ENCODE measurements at regions not wholly inside any gene's neighbourhood (a gene's known extent, or its start where the extent isn't known, plus 50 kb on each side); places are given as distances from the start of the nearest gene placed in this dataset.
"Not testable (repeated sequence)": the region's sequence is repeated elsewhere in the genome, so short reads cannot be mapped to it uniquely, and the experiment has no call there.

- DNase-seq = no peak
These were observed 537.2 kb upstream of the PBX1 start for GRCh38 chr1:164021813-164022212.

- no peak for DNase-seq
These were observed 525.2 kb upstream of the PBX1 start for GRCh38 chr1:164033782-164034181.

GRCh38 chr1:164040754-164041153 is 518.2 kb upstream of the PBX1 start:
- no peak for DNase-seq

- no peak for DNase-seq
These were observed 507.2 kb upstream of the PBX1 start for GRCh38 chr1:164051782-164052181.

GRCh38 chr1:164054331-164054730 is 504.7 kb upstream of the PBX1 start:
- DNase-seq = no peak

- no peak for DNase-seq
These were observed 500.8 kb upstream of the PBX1 start for GRCh38 chr1:164058198-164058597.

GRCh38 chr1:164061528-164061927 is 497.5 kb upstream of the PBX1 start:
- no peak for DNase-seq

- no peak for DNase-seq
These were observed 494.5 kb upstream of the PBX1 start for GRCh38 chr1:164064501-164064900.

GRCh38 chr1:164071288-164071687 is 487.7 kb upstream of the PBX1 start:
- no peak for DNase-seq

- no peak for DNase-seq
These were observed 472.2 kb upstream of the PBX1 start for GRCh38 chr1:164086832-164087231.

- no peak for DNase-seq
These were observed 471.0 kb upstream of the PBX1 start for GRCh38 chr1:164087906-164088453.

- DNase-seq = no peak
These were observed 466.2 kb upstream of the PBX1 start for GRCh38 chr1:164092603-164093353.

GRCh38 chr1:164093543-164093942 is 465.4 kb upstream of the PBX1 start:
- DNase-seq = no peak

- DNase-seq = no peak
These were observed 457.2 kb upstream of the PBX1 start for GRCh38 chr1:164101802-164102201.

- DNase-seq = no peak
These were observed 427.0 kb upstream of the PBX1 start for GRCh38 chr1:164131949-164132348.

- DNase-seq = no peak
These were observed 421.6 kb upstream of the PBX1 start for GRCh38 chr1:164137273-164137925.

- no peak for DNase-seq
These were observed 417.2 kb upstream of the PBX1 start for GRCh38 chr1:164141797-164142196.

GRCh38 chr1:164154622-164155021 is 404.4 kb upstream of the PBX1 start:
- no peak for DNase-seq

GRCh38 chr1:164155347-164155746 is 403.6 kb upstream of the PBX1 start:
- no peak for DNase-seq

GRCh38 chr1:164163289-164163849 is 395.6 kb upstream of the PBX1 start:
- DNase-seq = no peak

- no peak for DNase-seq
These were observed 393.5 kb upstream of the PBX1 start for GRCh38 chr1:164165466-164165865.

GRCh38 chr1:164166454-164166853 is 392.5 kb upstream of the PBX1 start:
- not testable (repeated sequence) for DNase-seq

- no peak for DNase-seq
These were observed 381.9 kb upstream of the PBX1 start for GRCh38 chr1:164177118-164177517.

GRCh38 chr1:164180824-164181223 is 378.2 kb upstream of the PBX1 start:
- no peak for DNase-seq
